Upper lobe of left lung (tissue), 6 donors: ENCODE measurements at regions not wholly inside any gene's neighbourhood (a gene's known extent, or its start where the extent isn't known, plus 50 kb on each side); places are given as distances from the start of the nearest gene placed in this dataset.

Experiments
- ATAC-seq, 2 donors: fragments of 200-7000 bp; cut with Tn5 transposase; one replicate each; pipeline ENCODE4 v1.9.1; 2022; ENCODE audit warnings: mild to moderate bottlenecking in 2 of 2, moderate library complexity in 2 of 2; ENCODE audit not compliant: low FRiP score in 2 of 2
- DNase-seq, 2 donors: peaks; one replicate each; pipeline ENCODE4 v3.0.0-alpha.2; 2019 to 2020
- H3K27ac ChIP-seq, 4 donors: fragments of 200-600 bp; sonication (generic); one replicate each; pipeline ENCODE4 v1.5.1; 2016 to 2019
- H3K27me3 ChIP-seq, 4 donors: fragments of 200-600 bp; sonication (generic); one replicate each; pipeline ENCODE4 v1.5.1; 2017 to 2019
- H3K36me3 ChIP-seq, 4 donors: fragments of 200-600 bp; sonication (generic); one replicate each; pipeline ENCODE4 v1.5.1; 2016 to 2019
- H3K4me1 ChIP-seq, 4 donors: fragments of 200-600 bp; sonication (generic); one replicate each; pipeline ENCODE4 v1.5.1; 2018 to 2019
- H3K4me3 ChIP-seq, 4 donors: fragments of 200-600 bp; sonication (generic); one replicate each; pipeline ENCODE4 v1.5.1; 2017 to 2019; ENCODE audit warnings: mild to moderate bottlenecking in 2 of 4, moderate library complexity in 1 of 4
- H3K9me3 ChIP-seq, 4 donors: fragments of 200-600 bp; sonication (generic); one replicate each; pipeline ENCODE4 v1.5.1; 2018 to 2019
- CTCF ChIP-seq, 6 experiments: fragments of 450-650 bp in 4 of 6; fragments of 200-600 bp in 2 of 6; sonication (generic) in 2 of 6; IDR thresholded peaks; one replicate each; pipeline ENCODE4 v1.5.1; 2016 to 2019; ENCODE audit warnings: antibody characterized with exemption in 6 of 6
- EP300 ChIP-seq, 4 donors: sonication (generic); formaldehyde crosslinking; IDR thresholded peaks; one replicate each; pipeline ENCODE4 v1.5.1; 2017; ENCODE audit warnings: antibody characterized with exemption in 4 of 4, control low read depth in 2 of 4
- POLR2A ChIP-seq, 4 donors: fragments of 450-650 bp; IDR thresholded peaks; one replicate each; pipeline ENCODE4 v1.5.1; 2016 to 2017; ENCODE audit warnings: antibody characterized with exemption in 4 of 4, mild to moderate bottlenecking in 2 of 4
- POLR2AphosphoS5 ChIP-seq, 2 donors: sonication (generic); formaldehyde crosslinking; IDR thresholded peaks; one replicate each; pipeline ENCODE4 v1.5.1; 2017; ENCODE audit warnings: antibody characterized with exemption in 2 of 2
- WGBS, 2 donors: methylation state at CpG; one replicate each; pipeline ENCODE4 v1.1.5; 2017 to 2018; 5-methylcytosine and 5-hydroxymethylcytosine counted together
- donor health status: DM: no; HTN: no; CAD: no; lungs with moderate emphysema.
- donor health status: DM: no; HTN: yes; CAD: no; lungs with severe emphysema.

GRCh38 chr15:69789648-69790393 is 307.9 kb downstream of the TLE3 start:
- H3K27me3 ChIP-seq = no peaks in the 10 kb centered on the region
- TF ChIP-seq POLR2AphosphoS5 (IDR thresholded peaks at IDR 0.05) (no peak), POLR2A (IDR thresholded peaks at IDR 0.05) (no peak), EP300 (IDR thresholded peaks at IDR 0.05) (no peak), CTCF (IDR thresholded peaks at IDR 0.05) (no peak)
- no peaks in the 10 kb centered on the region for H3K36me3 ChIP-seq
- H3K9me3 ChIP-seq = peaks cover 0 to 7% (median 0%) of the 10 kb centered on the region in 4 donors
- H3K4me1 ChIP-seq = no peaks in the 10 kb centered on the region
- ATAC-seq (no peak), DNase-seq (no peak)
- no peak overlapping the region for H3K4me3 ChIP-seq
- H3K27ac ChIP-seq = no peak overlapping the region
- WGBS, 2 donors = 85 to 91% methylated on average over 6 to 8 of the region's 9 CpGs

GRCh38 chr15:69790632-69791031 is 307.1 kb downstream of the TLE3 start:
- H3K4me1 ChIP-seq = peaks cover 0 to 7% (median 2%) of the 10 kb centered on the region in 4 donors
- H3K27me3 ChIP-seq = no peaks in the 10 kb centered on the region
- no peak for TF ChIP-seq CTCF (IDR thresholded peaks at IDR 0.05)
- TF ChIP-seq EP300 (IDR thresholded peaks at IDR 0.05) = no peak
- no peak for TF ChIP-seq POLR2A (IDR thresholded peaks at IDR 0.05)
- no peak for TF ChIP-seq POLR2AphosphoS5 (IDR thresholded peaks at IDR 0.05)
- ATAC-seq (no peak), DNase-seq (no peak)
- H3K36me3 ChIP-seq = no peaks in the 10 kb centered on the region
- no peak overlapping the region for H3K4me3 ChIP-seq
- H3K9me3 ChIP-seq = peaks cover 0 to 7% (median 0%) of the 10 kb centered on the region in 4 donors
- no peak overlapping the region for H3K27ac ChIP-seq
- 87% methylated on average over 12 of the region's 12 CpGs for WGBS, 2 donors

GRCh38 chr15:69792823-69793222 is 304.9 kb downstream of the TLE3 start:
- Histone ChIP-seq H3K4me3 (no peak overlapping the region), H3K36me3 (no peaks in the 10 kb centered on the region), H3K27me3 (no peaks in the 10 kb centered on the region), H3K9me3 (peaks cover 0 to 7% (median 0%) of the 10 kb centered on the region in 4 donors), H3K27ac (no peak overlapping the region), H3K4me1 (peaks cover 0 to 10% (median 3%) of the 10 kb centered on the region in 4 donors)
- no peak for ATAC-seq
- TF ChIP-seq EP300 (IDR thresholded peaks at IDR 0.05) = no peak
- TF ChIP-seq POLR2AphosphoS5 (IDR thresholded peaks at IDR 0.05) = no peak
- TF ChIP-seq POLR2A (IDR thresholded peaks at IDR 0.05) = no peak
- no peak for TF ChIP-seq CTCF (IDR thresholded peaks at IDR 0.05)
- WGBS, 2 donors = 97 to 100% methylated on average over 3 to 4 of the region's 4 CpGs
- DNase-seq = no peak

- TF ChIP-seq POLR2AphosphoS5 (IDR thresholded peaks at IDR 0.05) (no peak), CTCF (IDR thresholded peaks at IDR 0.05) (no peak), EP300 (IDR thresholded peaks at IDR 0.05) (no peak), POLR2A (IDR thresholded peaks at IDR 0.05) (no peak)
- no peak for ATAC-seq
- no peaks in the 10 kb centered on the region for H3K36me3 ChIP-seq
- no peak overlapping the region for H3K4me3 ChIP-seq
- no peak overlapping the region for H3K27ac ChIP-seq
- WGBS, 2 donors = 81 to 87% methylated on average over 9 of the region's 9 CpGs
- peaks cover 0 to 11% (median 3%) of the 10 kb centered on the region in 4 donors for H3K4me1 ChIP-seq
- no peaks in the 10 kb centered on the region for H3K27me3 ChIP-seq
- no peak for DNase-seq
- H3K9me3 ChIP-seq = peaks cover 0 to 7% (median 0%) of the 10 kb centered on the region in 4 donors
These were observed 304.3 kb downstream of the TLE3 start for GRCh38 chr15:69793431-69793780.
